ENCODE measurements at regions not wholly inside any gene's neighbourhood (a gene's known extent, or its start where the extent isn't known, plus 50 kb on each side); places are given as distances from the start of the nearest gene placed in this dataset.

- DNase-seq = no peak
Observed at GRCh38 chr6:23454080-23454976, 671.7 kb upstream of the NRSN1 start.

GRCh38 chr6:23455754-23456153, 670.3 kb upstream of the NRSN1 start:
- no peak for DNase-seq

GRCh38 chr6:23456396-23456795, 669.6 kb upstream of the NRSN1 start:
- no peak for DNase-seq

- no peak for DNase-seq
Observed at GRCh38 chr6:23457321-23457720, 668.7 kb upstream of the NRSN1 start.

GRCh38 chr6:23465912-23466311, 660.1 kb upstream of the NRSN1 start:
- no peak for DNase-seq

GRCh38 chr6:23477586-23477985, 648.4 kb upstream of the NRSN1 start:
- no peak for DNase-seq

GRCh38 chr6:23478312-23478711, 647.7 kb upstream of the NRSN1 start:
- no peak for DNase-seq

- DNase-seq = no peak
Observed at GRCh38 chr6:23483896-23484295, 642.1 kb upstream of the NRSN1 start.

- DNase-seq = no peak
Observed at GRCh38 chr6:23494367-23494766, 631.6 kb upstream of the NRSN1 start.

- DNase-seq = no peak
Observed at GRCh38 chr6:23498013-23498412, 628.0 kb upstream of the NRSN1 start.

- DNase-seq = no peak
Observed at GRCh38 chr6:23499549-23499948, 626.5 kb upstream of the NRSN1 start.

- DNase-seq = no peak
Observed at GRCh38 chr6:23503173-23503572, 622.8 kb upstream of the NRSN1 start.

GRCh38 chr6:23505026-23505425, 621.0 kb upstream of the NRSN1 start:
- DNase-seq = no peak

GRCh38 chr6:23510778-23511510, 615.1 kb upstream of the NRSN1 start:
- DNase-seq = no peak

GRCh38 chr6:23511817-23512216, 614.2 kb upstream of the NRSN1 start:
- no peak for DNase-seq

GRCh38 chr6:23518294-23518693, 607.7 kb upstream of the NRSN1 start:
- DNase-seq = no peak

- DNase-seq = no peak
Observed at GRCh38 chr6:23522792-23523547, 603.0 kb upstream of the NRSN1 start.

- DNase-seq = no peak
Observed at GRCh38 chr6:23523771-23524170, 602.2 kb upstream of the NRSN1 start.

- DNase-seq = no peak
Observed at GRCh38 chr6:23524548-23524947, 601.5 kb upstream of the NRSN1 start.

GRCh38 chr6:23526526-23526925, 599.5 kb upstream of the NRSN1 start:
- no peak for DNase-seq

GRCh38 chr6:23529902-23530301, 596.1 kb upstream of the NRSN1 start:
- no peak for DNase-seq

GRCh38 chr6:23531666-23532065, 594.3 kb upstream of the NRSN1 start:
- DNase-seq = no peak

GRCh38 chr6:23532227-23532626, 593.8 kb upstream of the NRSN1 start:
- DNase-seq = no peak

- DNase-seq = no peak
Observed at GRCh38 chr6:23533311-23533710, 592.7 kb upstream of the NRSN1 start.
